ENCODE measurements at regions not wholly inside any gene's neighbourhood (a gene's known extent, or its start where the extent isn't known, plus 50 kb on each side); places are given as distances from the start of the nearest gene placed in this dataset.

GRCh38 chr14:51442513-51443175 is 202.6 kb downstream of the TMX1 start:
- no peak for DNase-seq (ENCODE audit: low read depth in 2 of 3, low spot score in 2 of 3)

DNA sequence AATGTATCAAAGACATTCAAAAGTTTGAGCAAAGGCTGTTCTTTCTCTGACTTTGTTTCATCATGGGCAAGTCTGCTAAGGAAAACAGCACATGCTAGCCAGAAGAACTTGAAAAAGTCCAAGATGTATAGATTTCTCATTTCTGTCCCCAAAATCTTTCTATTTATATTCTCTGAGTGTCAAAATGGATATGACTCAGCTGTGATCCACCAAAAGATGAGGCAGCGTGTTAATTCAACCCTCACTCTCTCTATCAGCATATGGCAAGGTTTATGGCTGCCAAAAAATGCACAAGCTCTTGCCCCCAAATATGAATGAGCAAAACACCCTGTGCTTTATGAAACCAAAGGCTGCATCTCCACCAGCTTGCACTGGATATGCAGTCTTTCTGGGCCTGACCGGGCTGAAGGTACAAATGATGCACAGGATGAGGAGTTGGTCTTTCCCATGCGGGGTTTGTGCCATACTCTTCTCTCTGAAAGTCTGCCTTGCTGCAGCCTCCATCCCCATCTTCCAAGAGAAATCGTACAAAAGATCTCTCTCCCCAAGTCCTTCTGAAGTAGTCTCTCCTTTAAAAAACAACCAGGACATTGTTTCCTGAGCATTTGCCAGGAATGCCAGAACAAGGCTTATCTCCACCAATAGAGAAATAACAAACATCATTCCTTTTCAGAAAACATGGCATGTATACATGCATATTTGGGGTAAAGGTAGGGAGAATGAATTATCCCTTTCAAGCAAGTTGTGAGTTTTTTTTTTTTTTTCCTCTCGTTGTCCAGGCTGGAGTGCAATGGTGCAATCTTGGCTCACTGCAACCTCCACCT is 203.4 kb downstream of the TMX1 start:
- no peak for DNase-seq (ENCODE audit: low read depth in 2 of 3, low spot score in 2 of 3)

- no peak for DNase-seq (ENCODE audit: low read depth in 2 of 3, low spot score in 2 of 3)
These were observed 204.4 kb downstream of the TMX1 start for GRCh38 chr14:51444353-51445000.

DNA sequence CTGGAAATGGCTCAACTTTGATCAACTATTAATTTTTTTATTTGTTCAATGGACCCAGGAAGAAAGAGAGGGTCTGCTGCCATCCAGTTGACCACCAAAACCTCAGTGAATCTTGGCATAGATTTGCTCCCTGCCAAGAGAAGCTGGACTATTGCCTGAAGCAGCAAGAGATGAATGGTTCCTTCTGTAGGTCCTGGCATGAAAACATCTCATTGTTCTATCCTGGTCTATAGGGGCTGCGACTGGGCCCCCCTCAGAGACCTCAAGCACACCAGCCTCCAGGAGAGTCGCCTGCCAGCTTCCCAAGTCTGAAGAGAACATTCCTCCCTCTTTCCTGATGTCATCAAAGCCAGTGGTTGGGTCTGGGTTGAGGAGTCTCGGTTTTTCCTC is 204.9 kb downstream of the TMX1 start:
- DNase-seq (ENCODE audit: low read depth in 2 of 3, low spot score in 2 of 3): no peak

- DNase-seq (ENCODE audit: low read depth in 2 of 3, low spot score in 2 of 3): no peak
These were observed 204.9 kb upstream of the FRMD6 start for GRCh38 chr14:51446771-51447170.

GRCh38 chr14:51447411-51447810 is 204.3 kb upstream of the FRMD6 start:
- DNase-seq (ENCODE audit: low read depth in 2 of 3, low spot score in 2 of 3): no peak

DNA sequence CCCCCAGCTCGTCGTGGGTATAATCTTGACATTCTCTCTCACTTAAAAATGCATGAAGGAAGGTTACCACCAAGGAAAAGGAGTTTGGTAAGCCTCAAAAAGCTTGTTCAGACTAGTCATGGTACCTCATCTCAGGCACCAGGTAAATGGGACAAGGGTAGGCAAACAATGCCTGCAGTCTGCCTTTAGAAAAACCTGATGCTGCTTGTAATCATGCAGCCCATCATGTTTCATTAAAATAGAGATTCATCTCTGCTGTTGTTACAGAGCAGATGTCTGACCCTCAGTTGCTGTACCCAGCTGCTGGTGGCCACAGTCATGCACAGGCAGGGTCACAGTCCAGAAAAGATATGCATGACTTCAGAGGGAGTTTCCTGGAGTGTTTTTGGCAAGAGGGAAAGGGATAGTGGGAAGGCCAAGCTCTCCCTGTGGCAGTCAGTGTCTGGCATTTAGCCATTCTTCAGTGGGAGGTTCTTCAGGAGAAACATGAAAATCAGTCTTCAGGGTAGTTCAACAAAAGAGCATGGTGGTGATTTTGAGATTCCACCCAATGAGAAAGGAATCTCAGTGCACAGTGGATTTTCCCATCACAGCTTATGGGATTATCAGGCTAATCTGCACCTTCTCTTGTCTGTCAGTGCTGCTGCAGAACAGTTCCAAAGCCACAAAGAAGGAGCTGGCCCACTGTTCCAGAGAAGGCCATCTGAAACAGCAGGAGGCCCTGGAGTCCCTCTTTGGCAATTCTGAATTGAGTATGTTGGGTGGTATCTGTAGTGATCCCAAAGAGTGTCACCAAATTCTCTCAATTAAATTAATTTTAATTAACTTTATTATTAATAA is 202.7 kb upstream of the FRMD6 start:
- no peak for DNase-seq (ENCODE audit: low read depth in 2 of 3, low spot score in 2 of 3)

GRCh38 chr14:51449681-51450080 is 202.0 kb upstream of the FRMD6 start:
- no peak for DNase-seq (ENCODE audit: low read depth in 2 of 3, low spot score in 2 of 3)

DNA sequence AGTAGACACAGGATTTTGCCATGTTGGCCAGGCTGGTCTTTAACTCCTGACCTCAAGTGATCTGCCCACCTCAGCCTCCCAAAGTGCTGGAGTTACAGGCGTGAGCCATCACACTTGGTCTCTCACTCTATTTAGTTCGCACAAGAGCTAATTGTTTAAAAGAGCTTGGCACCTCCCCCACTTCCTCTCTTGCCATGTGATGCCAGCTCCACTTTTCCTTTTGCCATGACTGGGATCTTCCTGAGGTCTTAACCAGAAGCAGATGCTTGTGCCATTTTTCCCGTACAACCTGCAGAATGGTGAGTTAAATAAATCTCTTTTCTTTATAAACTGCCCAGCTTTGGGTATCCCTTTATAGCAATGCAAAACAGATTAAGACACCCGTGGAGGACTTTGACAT is 200.1 kb upstream of the FRMD6 start:
- no peak for DNase-seq (ENCODE audit: low read depth in 2 of 3, low spot score in 2 of 3)

GRCh38 chr14:51453869-51454268 is 197.8 kb upstream of the FRMD6 start:
- no peak for DNase-seq (ENCODE audit: low read depth in 2 of 3, low spot score in 2 of 3)

DNA sequence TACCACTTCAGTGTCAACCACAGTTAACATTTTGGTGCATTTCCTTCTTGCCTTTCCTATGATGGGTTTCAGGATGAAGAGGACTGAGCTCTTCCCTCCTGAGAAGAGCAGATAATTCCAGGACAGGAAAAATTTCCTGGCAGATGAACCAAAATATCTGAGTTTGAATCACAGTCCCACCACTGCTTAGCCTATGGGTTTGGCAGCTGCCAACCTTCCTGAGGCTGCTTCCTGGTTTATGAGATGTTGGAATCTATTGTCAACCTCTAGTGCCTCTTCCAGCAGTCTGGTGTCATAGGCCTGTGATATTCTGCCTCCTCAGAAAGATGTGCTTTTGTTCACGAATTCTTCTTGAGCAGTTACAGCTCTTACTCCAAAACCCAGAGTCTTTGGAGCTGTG is 197.4 kb upstream of the FRMD6 start:
- DNase-seq (ENCODE audit: low read depth in 2 of 3, low spot score in 2 of 3): no peak

DNA sequence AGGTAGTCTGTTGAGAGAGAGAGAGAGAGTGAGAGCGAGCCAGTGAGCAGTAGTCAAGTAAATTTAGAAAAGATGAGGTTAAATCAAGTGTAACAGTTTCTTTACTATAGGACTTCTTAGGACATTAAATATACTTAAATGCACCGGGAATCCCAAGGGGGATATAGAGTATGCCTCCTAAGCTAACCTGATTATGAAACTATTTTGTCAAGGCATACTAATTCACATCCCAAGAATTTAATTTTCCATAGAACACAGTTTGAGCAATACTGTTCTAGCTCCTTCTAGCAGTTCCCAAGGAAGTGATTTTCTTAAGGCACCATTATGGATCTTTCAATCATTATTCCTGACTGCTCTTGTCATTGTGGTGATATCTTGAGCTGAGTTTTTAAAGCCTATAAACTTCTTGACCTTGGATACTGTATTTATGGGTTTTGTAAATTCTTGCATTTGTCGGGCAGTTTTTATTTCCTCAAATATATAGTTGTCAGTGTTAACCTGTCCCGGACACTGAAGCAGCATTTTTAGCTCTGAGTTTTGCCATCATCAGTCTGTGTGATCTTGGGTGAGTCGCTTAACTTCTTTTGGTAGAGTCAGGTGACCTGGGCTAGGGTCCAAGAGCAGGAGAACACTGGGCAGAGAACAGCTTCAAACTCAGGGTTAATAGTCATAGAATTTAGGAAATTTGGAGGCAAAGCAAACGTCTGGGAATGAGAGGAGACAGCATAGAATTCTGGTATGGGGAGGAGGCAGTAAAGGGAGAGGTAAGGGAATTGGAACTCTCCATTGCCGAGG is 196.5 kb upstream of the FRMD6 start:
- DNase-seq (ENCODE audit: low read depth in 2 of 3, low spot score in 2 of 3): no peak

GRCh38 chr14:51457843-51458562 is 193.7 kb upstream of the FRMD6 start:
- no peak for DNase-seq (ENCODE audit: low read depth in 2 of 3, low spot score in 2 of 3)

- no peak for DNase-seq (ENCODE audit: low read depth in 2 of 3, low spot score in 2 of 3)
These were observed 193.2 kb upstream of the FRMD6 start for GRCh38 chr14:51458563-51458955.

GRCh38 chr14:51460011-51460410 is 191.7 kb upstream of the FRMD6 start:
- no peak for DNase-seq (ENCODE audit: low read depth in 2 of 3, low spot score in 2 of 3)

GRCh38 chr14:51462182-51462581 is 189.5 kb upstream of the FRMD6 start:
- no peak for DNase-seq (ENCODE audit: low read depth in 2 of 3, low spot score in 2 of 3)

GRCh38 chr14:51462706-51463105 is 189.0 kb upstream of the FRMD6 start:
- no peak for DNase-seq (ENCODE audit: low read depth in 2 of 3, low spot score in 2 of 3)

DNA sequence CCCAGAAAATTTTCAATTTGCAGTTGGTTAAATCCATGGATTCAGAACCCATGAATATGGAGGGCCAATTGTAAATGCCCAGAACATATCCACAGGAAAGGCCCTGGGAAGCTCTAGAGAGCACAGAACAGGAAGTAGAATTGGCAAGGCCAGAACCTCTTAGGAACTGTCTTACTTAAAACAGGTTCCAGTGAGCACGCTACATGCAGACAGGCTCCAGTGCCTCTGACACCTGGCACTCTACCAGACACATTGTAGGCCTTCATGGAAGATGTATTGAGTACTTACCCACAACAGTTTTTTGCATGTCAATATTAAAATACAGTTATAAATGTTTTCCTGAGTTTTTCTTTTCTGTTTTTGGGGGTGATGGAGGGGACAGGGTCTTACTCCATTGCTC is 188.2 kb upstream of the FRMD6 start:
- DNase-seq (ENCODE audit: low read depth in 2 of 3, low spot score in 2 of 3): no peak

DNA sequence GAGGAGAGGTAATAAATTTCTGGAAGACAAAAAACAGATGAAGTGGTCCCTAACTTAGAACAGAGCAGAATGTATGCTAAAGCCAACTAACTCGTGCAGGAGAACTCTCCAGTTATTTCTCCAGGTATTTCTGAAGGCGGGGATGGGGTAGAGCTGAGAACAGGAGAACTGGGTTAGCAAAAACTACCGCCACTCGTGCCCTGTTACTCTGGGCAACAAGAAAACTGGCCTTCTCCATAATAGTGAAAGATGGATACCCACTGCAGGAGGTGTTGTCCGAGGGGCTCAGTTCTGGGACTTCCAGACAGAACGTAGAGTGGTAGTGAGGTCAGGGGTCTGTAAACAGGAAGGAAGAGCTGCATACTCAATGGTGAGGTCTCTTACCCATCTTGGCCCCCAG is 187.3 kb upstream of the FRMD6 start:
- no peak for DNase-seq (ENCODE audit: low read depth in 2 of 3, low spot score in 2 of 3)

DNA sequence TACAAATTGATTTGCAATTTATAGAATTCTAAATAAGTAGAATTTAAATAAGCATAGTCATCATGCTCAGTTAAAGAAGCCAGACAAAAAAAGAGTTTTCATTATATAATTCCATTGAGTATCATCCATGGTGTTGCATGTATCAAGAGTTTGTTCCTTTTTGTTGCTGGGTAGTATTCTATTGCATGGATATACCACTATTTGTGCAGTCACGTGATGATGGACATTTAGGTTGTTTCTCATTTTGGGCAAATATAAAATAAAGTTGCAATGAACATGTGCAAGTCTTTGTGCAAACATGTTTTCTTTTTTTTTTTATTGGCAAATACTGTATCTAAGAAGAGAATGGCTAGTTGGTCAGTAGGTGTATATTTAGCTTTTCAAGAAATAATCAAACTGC is 186.2 kb upstream of the FRMD6 start:
- DNase-seq (ENCODE audit: low read depth in 2 of 3, low spot score in 2 of 3): no peak
